ENCODE measurements at regions not wholly inside any gene's neighbourhood (a gene's known extent, or its start where the extent isn't known, plus 50 kb on each side); places are given as distances from the start of the nearest gene placed in this dataset.

DNA sequence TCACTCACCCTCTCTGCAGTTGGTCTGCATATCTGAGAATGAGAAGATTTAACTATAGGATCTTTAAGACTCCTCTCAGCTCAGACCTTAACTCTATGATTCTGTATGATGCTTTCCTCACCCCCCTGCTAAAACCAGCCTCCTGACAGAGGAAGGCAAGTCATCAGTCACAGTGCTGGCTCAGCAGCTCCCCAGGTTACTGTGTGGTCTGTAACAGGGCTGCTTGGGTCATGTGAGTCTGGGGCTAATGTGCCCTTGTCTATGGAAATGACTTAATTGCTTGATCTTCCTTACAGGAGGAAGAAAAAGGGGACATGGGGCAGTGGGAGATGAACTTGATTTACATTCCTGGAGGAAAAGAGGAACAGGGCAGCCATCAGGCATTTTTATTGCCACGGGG, 625.6 kb downstream of the PTPRU start:
- TF ChIP-seq CTCF (optimal IDR thresholded peaks at IDR 0.05 in 1 of 3, IDR thresholded peaks at IDR 0.05 in 1 of 3, conservative IDR thresholded peaks at IDR 0.05 in 1 of 3; ENCODE audit: extremely low read depth in 1 of 3, insufficient read depth in 2 of 3, low read length in 3 of 3) = no peak
- no peak for TF ChIP-seq EZH2 (IDR thresholded peaks at IDR 0.05; ENCODE audit: low read length)

Data from keratinocyte (primary cell).